NCI-H1436 (cell line): ENCODE measurements at regions not wholly inside any gene's neighbourhood (a gene's known extent, or its start where the extent isn't known, plus 50 kb on each side); places are given as distances from the start of the nearest gene placed in this dataset.

Source experiments
- DNase-seq: peaks from one replicate; lab custom pipeline; 2025; lab: John Stamatoyannopoulos, UW

DNA sequence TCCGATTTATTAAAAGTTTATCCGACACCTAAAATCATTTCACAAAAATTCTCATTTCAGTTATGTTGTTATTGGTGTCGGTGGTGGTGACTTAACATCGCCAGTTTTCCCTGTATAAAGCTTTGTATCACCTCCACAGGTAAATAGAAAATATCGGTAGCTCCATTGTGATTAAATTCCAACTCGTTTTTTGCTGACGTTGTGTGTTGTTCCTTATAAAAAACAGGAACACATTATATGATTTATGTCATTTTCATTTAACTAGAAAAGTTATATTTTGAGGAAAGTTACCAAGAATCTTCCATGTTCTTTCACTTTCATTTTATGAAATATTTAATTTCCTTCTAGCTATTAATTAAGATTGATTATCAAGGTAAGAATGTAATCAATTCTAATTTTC, 635.9 kb downstream of the CDH18 start:
- no peak for DNase-seq

DNA sequence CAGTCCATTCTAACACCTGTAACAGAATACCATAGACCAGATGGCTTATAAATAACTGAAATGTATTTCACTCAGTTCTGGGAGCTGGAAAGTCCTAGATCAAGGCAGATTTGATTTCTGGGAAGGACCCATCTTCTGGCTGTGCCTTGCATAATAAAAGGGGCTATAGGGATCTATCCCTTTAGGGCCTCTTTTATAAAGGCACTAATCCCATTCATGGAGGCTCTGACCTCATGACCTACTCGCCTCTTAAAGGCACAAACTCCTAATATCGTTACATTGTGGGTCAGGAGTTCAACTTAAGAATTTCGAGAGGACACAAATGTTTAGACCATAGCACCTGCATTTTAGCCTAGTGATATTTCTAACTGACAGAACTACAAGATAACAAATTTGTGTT, 619.0 kb downstream of the CDH18 start:
- no peak for DNase-seq

DNA sequence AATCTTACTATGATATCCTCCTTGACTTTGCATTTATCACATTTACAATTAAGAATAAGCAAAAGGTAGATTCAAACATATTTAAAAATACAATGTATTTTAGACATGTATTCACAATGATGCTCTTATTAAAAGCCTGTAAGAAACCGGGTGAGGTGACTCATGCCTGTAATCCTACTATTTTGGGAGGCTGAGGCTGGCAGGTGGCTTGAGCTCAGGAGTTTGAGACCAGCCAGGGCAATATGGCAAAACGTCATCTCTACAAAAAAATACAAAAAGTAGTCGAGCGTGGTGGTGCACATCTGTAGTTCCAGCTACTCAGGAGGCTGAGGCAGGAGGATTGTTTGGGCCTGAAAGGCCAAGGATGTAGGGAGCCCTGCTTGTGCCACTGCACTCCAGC, 618.4 kb downstream of the CDH18 start:
- no peak for DNase-seq

DNA sequence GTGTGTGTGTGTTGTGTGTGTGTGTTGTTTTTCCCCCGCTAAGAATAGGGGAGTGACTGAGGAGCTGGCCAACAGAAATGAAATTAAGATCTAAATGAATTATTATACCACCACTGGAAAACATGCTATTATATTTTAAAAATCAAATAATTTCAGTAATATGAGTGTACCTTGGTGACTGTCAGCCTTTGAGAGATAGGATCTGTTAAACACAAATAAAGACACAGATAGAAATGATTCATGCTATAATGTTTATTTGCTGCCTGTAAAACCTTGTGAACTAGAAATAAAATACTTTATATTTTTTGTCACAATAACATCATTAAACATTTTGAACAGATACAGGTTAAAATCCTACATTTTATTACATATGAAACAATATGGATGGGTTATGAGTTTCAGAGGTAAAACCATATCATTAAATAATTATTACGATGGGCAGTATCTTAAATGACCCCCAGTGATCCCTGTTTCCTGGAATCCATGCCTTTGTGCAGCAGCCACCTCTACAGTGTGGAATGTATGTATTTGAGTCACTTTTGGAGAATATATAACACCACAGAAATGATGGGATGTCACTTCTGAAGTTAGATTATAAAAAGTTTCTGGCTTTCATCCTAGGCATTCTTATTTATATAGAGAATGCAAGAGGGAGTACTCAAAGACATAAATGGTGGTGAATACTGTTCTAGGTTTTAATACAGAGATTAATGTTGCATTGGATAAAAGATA, 617.2 kb downstream of the CDH18 start:
- DNase-seq: no peak

DNA sequence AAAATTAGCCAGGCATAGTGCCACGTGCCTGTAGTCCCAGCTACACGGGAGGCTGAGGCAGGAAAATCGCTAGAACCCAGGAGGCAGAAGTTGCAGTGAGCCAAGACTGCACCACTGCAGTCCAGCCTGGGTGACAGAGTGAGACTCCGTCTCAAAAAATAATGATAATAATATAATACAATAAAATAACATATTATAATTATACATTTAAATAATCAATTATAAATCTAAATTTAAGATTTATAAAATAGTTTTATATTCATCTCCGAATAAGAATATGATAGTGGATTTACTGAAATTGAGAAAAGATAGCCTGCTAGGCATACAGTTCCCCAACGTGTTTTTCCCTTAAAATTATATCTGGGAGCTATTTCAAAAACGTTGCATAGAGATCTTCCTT, 599.6 kb downstream of the CDH18 start:
- no peak for DNase-seq

DNA sequence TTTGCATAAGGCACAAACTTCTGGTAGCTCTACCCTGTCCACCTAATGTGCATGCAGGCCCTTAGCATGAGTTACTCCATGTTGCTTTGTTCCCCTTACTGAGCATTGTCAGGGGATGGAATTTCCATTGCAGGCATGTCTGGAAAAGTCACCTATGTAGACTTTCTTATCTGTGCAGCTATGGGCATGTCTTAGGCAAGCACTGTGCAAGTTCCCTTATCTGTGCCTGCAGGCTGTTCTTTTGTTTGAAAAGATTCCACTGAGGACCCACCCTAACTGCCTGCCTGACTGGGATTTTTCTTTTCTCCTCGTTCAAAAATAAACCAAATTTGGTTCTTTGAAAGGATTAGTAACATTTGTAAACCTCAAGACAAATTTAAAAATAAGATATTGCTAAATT, 587.0 kb downstream of the CDH18 start:
- no peak for DNase-seq

DNA sequence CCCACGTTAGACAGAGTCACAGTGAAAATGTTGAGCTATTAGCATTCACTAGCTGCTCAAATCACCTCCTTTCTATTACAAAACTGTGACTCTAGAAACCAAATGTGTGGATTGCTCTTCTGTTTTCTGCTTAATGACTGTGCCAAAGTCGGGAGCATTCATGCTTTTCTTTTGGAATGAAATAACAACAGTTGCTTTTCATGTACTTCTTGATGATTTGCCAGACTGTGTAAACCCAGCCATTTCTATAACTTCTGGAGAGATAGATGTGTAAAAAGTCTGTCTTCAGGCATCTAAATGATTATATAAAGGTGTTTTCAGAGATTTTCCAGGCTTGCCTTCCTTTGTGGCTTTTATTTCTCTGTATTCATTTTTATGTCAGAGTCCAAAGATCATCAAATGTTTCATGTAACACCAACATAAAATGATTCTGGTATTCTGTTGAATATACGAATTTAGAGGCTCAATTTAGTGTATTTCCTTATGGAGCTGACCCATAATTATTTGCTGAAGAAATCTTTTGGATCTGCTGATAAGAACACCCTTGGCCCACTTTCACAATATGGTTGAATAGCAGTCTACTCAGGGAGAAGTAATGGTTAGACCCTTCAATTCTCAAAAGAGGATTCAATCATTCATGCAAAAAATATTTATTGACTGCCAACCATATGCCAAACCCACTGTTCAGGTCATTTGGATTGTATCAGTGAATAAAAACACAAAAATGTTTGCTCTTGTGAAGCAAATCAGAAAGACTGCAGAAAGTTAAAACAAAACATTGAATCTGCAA, 581.2 kb downstream of the CDH18 start:
- DNase-seq: no peak

DNA sequence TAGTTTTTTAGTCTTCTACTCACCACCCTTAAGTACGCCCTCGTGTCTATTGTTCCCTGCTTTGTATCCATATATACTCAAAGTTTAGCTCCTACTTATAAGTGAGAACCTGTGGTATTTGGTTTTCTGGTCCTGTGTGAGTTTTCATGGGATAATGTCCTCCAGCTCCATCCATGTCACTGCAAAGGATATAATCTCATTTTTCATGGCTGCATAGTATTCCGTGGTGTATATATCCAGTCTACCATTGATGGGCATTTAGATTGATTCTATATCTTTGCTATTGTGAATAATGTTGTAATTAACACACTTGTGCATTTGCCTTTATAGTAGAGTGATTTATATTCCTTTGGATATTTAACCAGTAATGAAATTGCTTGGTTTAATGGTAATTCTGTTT, 579.9 kb downstream of the CDH18 start:
- no peak for DNase-seq

DNA sequence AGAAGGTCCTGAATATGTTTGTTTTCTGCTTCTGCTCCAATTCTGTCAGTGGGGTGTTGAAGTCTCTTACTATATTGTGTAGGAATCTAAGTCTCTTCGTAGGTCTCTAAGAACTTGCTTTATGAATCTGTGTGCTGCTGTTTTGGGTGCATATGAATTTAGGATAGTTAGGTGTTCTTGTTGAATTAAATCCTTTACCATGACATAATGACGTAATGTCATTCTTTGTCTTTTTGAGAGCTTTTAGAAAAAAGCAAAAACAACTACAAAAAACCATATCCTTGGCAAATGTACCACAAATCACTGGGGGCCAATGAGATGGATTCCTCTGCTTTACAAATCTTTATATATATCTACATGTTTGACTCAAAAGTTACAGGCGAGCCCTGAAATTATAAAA, 576.1 kb downstream of the CDH18 start:
- DNase-seq: no peak
